Urinary bladder (tissue), 3 donors: ENCODE measurements at regions not wholly inside any gene's neighbourhood (a gene's known extent, or its start where the extent isn't known, plus 50 kb on each side); places are given as distances from the start of the nearest gene placed in this dataset.
A peak's percentile ranks its signal among the peaks of the same experiment; 100 is the strongest.
"Not testable (repeated sequence)": the region's sequence is repeated elsewhere in the genome, so short reads cannot be mapped to it uniquely, and the experiment has no call there.

Source experiments
- DNase-seq: peaks from one replicate; pipeline ENCODE4 v3.0.0-alpha.2; 2015; ENCODE audit errors: extremely low spot score
- H3K27ac ChIP-seq: one replicate; pipeline ENCODE4 v1.5.1; 2013; ENCODE audit warnings: low read depth, mild to moderate bottlenecking, moderate library complexity
- H3K36me3 ChIP-seq: one replicate; pipeline ENCODE4 v1.6.1; 2013; ENCODE audit warnings: mild to moderate bottlenecking, moderate library complexity; ENCODE audit not compliant: insufficient read depth
- H3K4me1 ChIP-seq: one replicate; pipeline ENCODE4 v1.6.1; 2013; ENCODE audit warnings: mild to moderate bottlenecking, moderate library complexity; ENCODE audit not compliant: insufficient read depth
- H3K4me3 ChIP-seq: one replicate; pipeline ENCODE4 v1.5.1; 2013; ENCODE audit warnings: low read depth, low read length
- WGBS: extraction: QIAGEN DNeasy Blood & Tissue Kit; methylation state at CpG from one replicate; pipeline ENCODE4 v1.1.7; 2013; 5-methylcytosine and 5-hydroxymethylcytosine counted together
- donor health status: healthy with polysubstance abuse.
- donor health status: healthy.

DNA sequence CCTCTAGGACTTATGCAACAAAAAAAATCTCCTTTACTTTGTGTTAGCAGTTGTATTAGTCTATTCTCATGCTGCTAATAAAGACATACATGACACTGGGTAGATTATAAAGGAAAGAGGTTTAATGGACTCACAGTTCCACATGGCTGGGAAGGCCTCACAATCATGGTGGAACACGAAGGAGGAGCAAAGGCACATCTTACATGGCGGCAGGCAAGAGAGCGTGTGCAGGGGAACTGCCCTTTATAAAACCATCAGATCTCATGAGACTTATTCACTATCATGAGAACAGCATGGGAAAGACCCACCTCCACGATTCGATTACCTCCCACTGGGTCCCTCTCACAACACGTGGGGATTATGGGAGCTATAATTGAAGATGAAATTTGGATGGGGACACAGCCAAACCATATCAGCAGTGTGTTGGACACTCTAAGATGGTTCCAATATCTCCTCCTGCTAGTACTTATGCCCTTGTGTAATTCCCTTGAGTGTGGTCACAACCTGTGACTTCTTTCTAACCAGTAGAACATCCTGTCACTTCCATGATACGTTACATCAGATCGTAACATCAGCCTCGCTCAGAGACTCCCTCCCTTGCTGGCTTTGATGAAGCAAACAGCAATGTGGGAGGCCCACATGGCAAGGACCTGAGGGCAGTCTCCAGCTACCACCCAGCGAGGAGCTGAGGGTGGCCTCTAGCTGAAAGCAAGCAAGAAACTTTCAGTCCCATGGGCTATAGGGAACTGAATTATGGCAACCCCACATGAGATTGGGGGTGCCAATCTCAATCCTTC is 113.5 kb upstream of the PITX1 start:
- H3K4me3 ChIP-seq = no peak overlapping the region
- no peak overlapping the region for H3K27ac ChIP-seq
- H3K4me1 ChIP-seq = no peaks in the 10 kb centered on the region
- DNase-seq = no peak
- WGBS = 96% methylated on average over 10 of the region's 10 CpGs
- H3K36me3 ChIP-seq = no peaks in the 10 kb centered on the region

GRCh38 chr5:135145985-135146384 is 112.0 kb upstream of the PITX1 start:
- no peak overlapping the region for H3K4me3 ChIP-seq
- 96% methylated on average over 2 of the region's 2 CpGs for WGBS
- no peak for DNase-seq

DNA sequence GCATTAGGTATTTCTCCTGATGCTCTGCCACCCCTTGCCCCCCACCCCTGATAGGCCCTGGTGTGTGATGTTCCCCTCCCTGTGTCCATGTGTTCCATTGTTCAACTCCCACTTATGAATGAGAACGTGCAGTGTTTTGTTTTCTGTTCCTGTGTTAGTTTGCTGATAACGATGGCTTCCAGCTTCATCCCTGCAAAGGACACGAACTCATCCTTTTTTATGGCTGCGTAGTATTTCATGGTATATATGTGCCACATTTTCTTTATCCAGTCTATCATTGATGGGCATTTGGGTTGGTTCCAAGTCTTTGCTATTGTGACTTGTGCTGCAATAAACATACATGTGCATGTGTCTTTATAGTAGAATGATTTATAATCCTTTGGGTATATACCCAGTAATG is 109.7 kb upstream of the PITX1 start:
- H3K4me1 ChIP-seq, H3K4me3 ChIP-seq, H3K27ac ChIP-seq, DNase-seq, H3K36me3 ChIP-seq: not testable (repeated sequence)
- 90% methylated on average over 4 of the region's 4 CpGs for WGBS

More at GRCh38 chr5:135145985-135146384, 112.0 kb upstream of the PITX1 start:
- Histone ChIP-seq H3K27ac (no peak overlapping the region), H3K4me1 (no peaks in the 10 kb centered on the region), H3K36me3 (no peaks in the 10 kb centered on the region)

- no peak for DNase-seq
- WGBS = 72% methylated on average over 13 of the region's 13 CpGs
Measured at GRCh38 chr5:135141303-135142268, 107.6 kb upstream of the PITX1 start.

DNA sequence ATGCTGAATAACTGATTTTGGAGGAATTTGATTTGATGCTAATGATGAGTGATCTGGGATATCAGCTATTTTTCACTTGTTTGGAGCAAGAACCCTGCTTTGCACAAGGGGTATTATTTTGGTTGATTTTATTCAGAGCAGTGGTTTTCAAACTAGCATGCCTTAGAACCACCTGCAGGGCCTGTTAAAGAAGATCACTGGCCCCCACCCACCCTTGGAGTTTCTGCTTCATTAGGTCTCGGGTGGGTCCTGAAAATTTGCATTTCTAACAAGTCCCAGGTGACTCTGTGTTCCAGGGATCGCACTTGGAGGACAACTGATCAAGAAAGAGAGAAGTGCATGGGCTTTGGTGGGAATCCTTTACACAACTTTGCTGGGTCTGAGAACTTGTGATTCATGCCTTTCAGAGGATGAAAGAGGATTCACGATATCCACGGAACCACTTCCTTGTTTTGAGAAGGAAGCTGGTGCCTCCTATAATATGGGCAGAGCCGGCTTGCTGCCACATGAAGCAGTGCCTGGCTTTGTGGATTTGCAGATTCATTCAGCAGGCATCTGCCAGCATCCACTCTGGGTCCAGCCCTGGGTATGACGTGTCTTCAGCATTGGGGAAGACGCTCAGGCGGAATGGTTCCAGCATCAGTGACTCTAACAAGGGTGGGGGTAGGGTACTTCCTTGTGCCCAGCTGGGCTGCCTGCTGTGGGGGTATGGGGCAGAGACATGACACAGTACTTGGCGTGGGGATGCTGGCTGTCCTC is 106.6 kb upstream of the PITX1 start:
- WGBS = 59% methylated on average over 9 of the region's 9 CpGs
- Histone ChIP-seq H3K4me3 (no peak overlapping the region), H3K4me1 (no peaks in the 10 kb centered on the region), H3K27ac (peak overlapping the region; percentile 52), H3K36me3 (no peaks in the 10 kb centered on the region)
- no peak for DNase-seq

More at GRCh38 chr5:135141303-135142268, 107.6 kb upstream of the PITX1 start:
- H3K27ac ChIP-seq = peak overlapping the region; percentile 51
- H3K4me1 ChIP-seq = no peaks in the 10 kb centered on the region
- no peak overlapping the region for H3K4me3 ChIP-seq
- no peaks in the 10 kb centered on the region for H3K36me3 ChIP-seq

DNA sequence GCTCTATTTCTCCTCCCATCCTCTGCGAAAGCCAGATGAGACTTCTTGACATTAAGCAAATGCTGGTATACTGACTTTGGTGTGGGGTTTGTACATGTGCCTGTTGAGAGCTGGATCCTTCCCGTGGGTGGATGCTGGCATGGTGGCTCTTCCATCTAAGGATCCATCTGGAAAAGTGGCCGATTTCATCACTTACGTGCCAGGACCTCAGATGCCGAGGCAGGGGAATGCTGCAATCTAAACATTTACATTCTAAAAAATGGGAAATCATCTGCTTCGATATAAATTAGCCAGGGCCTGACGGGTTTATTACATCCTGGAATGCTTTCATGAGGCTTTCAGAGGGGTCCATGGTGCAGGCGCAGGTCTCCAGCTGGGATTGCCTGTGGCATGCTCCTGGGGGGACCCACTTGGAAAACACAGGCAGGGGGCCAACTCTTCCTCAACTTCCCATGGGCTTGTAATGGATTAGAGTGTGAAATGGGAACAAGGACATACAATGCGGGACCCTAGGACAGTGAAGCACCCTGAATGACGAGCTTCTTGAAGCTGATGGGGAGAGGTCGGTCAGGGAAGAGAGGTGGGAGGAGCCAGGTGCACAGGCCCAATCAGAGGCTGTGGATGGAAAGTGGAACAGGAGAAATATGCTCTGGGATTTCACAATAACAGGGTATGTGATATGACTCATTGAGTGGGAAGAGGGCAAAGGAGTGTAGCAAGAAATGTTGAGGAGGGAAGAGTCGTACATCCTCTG is 105.5 kb upstream of the PITX1 start:
- 21% methylated on average over 12 of the region's 12 CpGs for WGBS
- Histone ChIP-seq H3K4me3 (no peak overlapping the region), H3K27ac (peak overlapping the region; percentile 28), H3K4me1 (no peaks in the 10 kb centered on the region), H3K36me3 (no peaks in the 10 kb centered on the region)
- peak; percentile 29 for DNase-seq

DNA sequence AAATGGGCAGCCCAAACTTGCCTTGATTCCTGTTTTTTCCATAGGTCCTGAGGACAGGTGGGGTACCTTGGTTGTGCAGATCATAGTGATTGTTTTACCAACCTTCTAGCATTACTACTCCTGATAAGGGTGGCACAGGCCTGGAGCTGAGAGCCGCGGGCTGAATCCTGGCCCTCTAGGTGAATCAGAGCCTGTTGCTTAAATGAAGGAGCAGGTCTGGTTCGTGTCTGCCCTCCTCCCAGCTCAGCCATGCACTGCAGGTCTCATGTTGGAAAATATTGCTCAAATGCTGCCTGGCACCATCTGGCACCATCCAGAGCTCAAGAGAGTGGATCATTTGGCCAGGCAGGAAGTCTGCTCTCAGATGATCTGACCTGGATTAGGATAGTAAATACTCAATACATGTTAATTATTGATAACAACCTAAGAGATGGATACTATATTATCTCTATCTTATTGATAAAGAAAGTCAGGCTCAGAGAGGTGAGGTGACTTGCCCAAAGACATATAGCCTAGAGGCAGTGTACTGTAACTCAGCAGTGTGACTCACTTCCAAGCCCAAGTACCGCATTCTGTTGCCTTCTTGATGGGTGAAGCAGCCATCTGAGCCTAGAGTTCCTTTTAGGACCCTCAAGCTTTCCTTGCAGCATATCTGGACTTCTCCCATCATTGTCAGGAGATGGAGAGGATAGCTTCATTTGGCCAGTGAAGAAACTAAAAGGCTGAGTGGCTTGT is 104.3 kb upstream of the PITX1 start:
- Histone ChIP-seq H3K27ac (peak overlapping the region; percentile 71), H3K36me3 (no peaks in the 10 kb centered on the region), H3K4me3 (no peak overlapping the region), H3K4me1 (no peaks in the 10 kb centered on the region)
- no peak for DNase-seq
- 87% methylated on average over 4 of the region's 4 CpGs for WGBS

- Histone ChIP-seq H3K4me1 (no peaks in the 10 kb centered on the region), H3K36me3 (no peaks in the 10 kb centered on the region), H3K4me3 (no peak overlapping the region), H3K27ac (no peak overlapping the region)
- DNase-seq = no peak
- 90% methylated on average over 13 of the region's 13 CpGs for WGBS
Measured at GRCh38 chr5:135137146-135137915, 103.3 kb upstream of the PITX1 start.

DNA sequence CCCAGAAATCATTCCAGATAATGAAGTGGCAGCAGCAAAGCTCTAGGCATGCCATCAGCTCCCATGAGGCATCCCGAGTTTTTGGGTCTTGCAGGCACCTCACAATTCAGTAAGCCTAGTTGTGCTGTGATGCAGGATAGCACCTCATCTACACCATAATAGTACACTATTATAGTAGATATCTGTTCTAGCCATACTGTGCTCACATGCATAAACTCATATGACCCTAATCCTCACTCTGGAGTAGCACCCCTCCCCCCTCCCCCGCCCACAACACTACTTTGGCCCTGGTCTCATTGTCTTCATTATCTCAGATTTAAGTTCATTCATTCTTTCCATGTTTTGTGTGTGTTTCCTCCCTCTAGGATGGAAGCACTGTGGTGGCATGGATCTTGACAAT is 102.5 kb upstream of the PITX1 start:
- Histone ChIP-seq H3K36me3 (no peaks in the 10 kb centered on the region), H3K4me3 (no peak overlapping the region), H3K27ac (no peak overlapping the region), H3K4me1 (no peaks in the 10 kb centered on the region)
- no peak for DNase-seq
- WGBS = 83% methylated on average over 2 of the region's 2 CpGs

DNA sequence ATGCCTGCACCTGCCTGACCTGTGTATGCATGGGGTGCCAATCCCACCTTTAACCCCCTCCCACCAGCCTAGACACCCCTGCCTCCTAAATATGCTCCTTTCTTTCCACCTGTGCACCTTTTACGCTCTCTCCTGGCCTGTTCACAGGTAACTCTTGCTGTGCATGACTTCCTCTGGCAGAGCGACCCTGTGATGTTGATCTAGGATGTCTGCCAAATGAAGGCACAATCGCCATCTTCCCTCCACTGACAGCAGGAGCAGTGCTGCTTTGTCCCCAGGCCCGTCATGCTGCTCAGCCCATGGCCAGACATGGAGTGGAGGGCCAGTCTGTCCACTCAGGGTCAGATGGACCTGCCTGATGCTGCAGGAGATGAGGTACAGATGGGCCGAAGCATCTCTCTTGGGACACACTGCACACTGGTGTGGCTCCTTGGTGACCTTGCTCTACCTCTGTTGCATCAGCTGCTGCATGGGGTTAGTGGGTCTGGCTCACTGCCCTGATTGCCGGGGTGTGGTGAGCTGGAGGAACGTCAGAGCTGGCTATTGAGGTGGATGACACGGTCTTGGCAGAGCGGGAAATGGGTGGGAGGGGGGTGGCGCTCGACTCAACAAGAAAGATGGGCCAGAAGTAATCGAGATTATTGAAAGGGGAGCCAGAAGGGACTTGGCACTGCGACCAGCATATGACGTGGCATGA is 101.7 kb upstream of the PITX1 start:
- DNase-seq = no peak
- Histone ChIP-seq H3K27ac (no peak overlapping the region), H3K36me3 (no peaks in the 10 kb centered on the region), H3K4me1 (no peaks in the 10 kb centered on the region), H3K4me3 (no peak overlapping the region)
- 48% methylated on average over 14 of the region's 14 CpGs for WGBS

- Histone ChIP-seq H3K4me1 (no peaks in the 10 kb centered on the region), H3K4me3 (no peak overlapping the region), H3K36me3 (no peaks in the 10 kb centered on the region), H3K27ac (no peak overlapping the region)
- 88% methylated on average over 7 of the region's 7 CpGs for WGBS
- DNase-seq = no peak
Measured at GRCh38 chr5:135134691-135135381, 100.8 kb upstream of the PITX1 start.
